Effector memory CD8-positive, alpha-beta T cell (primary cell): ENCODE measurements at regions not wholly inside any gene's neighbourhood (a gene's known extent, or its start where the extent isn't known, plus 50 kb on each side); places are given as distances from the start of the nearest gene placed in this dataset.

ENCODE experiments used
- ATAC-seq: fragments of 150-1000 bp; cut with Tn5 transposase; replicated peaks from 2 replicates; pipeline ENCODE4 v1.10.0; 2021; ENCODE audit warnings: mild to moderate bottlenecking, moderate library complexity
- DNase-seq, 3 experiments: peaks; one replicate each; pipeline ENCODE4 v3.0.0; 2021
- H3K27ac Mint-ChIP-seq, 2 donors: one replicate each; pipeline ENCODE4 v1.8.0; 2022; ENCODE audit warnings: mild to moderate bottlenecking in 2 of 2, mixed read lengths in 2 of 2, moderate library complexity in 2 of 2
- H3K27me3 Mint-ChIP-seq, 2 donors: one replicate each; pipeline ENCODE4 v1.8.0; 2022; ENCODE audit warnings: mixed read lengths in 2 of 2
- H3K36me3 Mint-ChIP-seq: one replicate; pipeline ENCODE4 v1.8.0; 2022; ENCODE audit warnings: mild to moderate bottlenecking, moderate library complexity, mixed read lengths; ENCODE audit not compliant: insufficient read depth
- H3K4me1 Mint-ChIP-seq, 2 donors: one replicate each; pipeline ENCODE4 v1.8.0; 2022; ENCODE audit warnings: low read depth in 2 of 2, mixed read lengths in 2 of 2
- H3K4me3 Mint-ChIP-seq, 2 donors: one replicate each; pipeline ENCODE4 v1.8.0; 2022; ENCODE audit warnings: mild to moderate bottlenecking in 2 of 2, mixed read lengths in 2 of 2, moderate library complexity in 2 of 2
- H3K9me3 Mint-ChIP-seq, 2 donors: one replicate each; pipeline ENCODE4 v1.8.0; 2022; ENCODE audit warnings: mixed read lengths in 2 of 2

GRCh38 chr18:76747676-76748075, 74.7 kb upstream of the ZNF236 start:
- Mint-ChIP-seq H3K9me3 (peaks cover 8 to 10% of the 10 kb centered on the region in 2 donors), H3K4me1 (no peaks in the 10 kb centered on the region), H3K4me3 (no peak overlapping the region), H3K27ac (no peak overlapping the region), H3K27me3 (peaks cover 14 to 23% of the 10 kb centered on the region in 2 donors), H3K36me3 (no peaks in the 10 kb centered on the region)
- DNase-seq (no peak), ATAC-seq (no peak)

- H3K4me3 Mint-ChIP-seq: no peak overlapping the region
- DNase-seq: no peak
- no peaks in the 10 kb centered on the region for H3K36me3 Mint-ChIP-seq
- H3K27ac Mint-ChIP-seq: no peak overlapping the region
- peaks cover 15 to 24% of the 10 kb centered on the region in 2 donors for H3K27me3 Mint-ChIP-seq
- peaks cover 0 to 5% of the 10 kb centered on the region in 2 donors for H3K9me3 Mint-ChIP-seq
- peaks cover 0 to 6% of the 10 kb centered on the region in 2 donors for H3K4me1 Mint-ChIP-seq
- ATAC-seq: no peak
Observed at GRCh38 chr18:76741346-76741745, 81.0 kb upstream of the ZNF236 start.

GRCh38 chr18:76736309-76736708, 86.0 kb upstream of the ZNF236 start:
- peaks cover 17 to 26% of the 10 kb centered on the region in 2 donors for H3K27me3 Mint-ChIP-seq
- no peaks in the 10 kb centered on the region for H3K36me3 Mint-ChIP-seq
- H3K27ac Mint-ChIP-seq: no peak overlapping the region
- DNase-seq (no peak), ATAC-seq (no peak)
- no peak overlapping the region for H3K4me3 Mint-ChIP-seq
- H3K4me1 Mint-ChIP-seq: peaks cover 0 to 9% of the 10 kb centered on the region in 2 donors
- peaks cover 0 to 5% of the 10 kb centered on the region in 2 donors for H3K9me3 Mint-ChIP-seq

DNA sequence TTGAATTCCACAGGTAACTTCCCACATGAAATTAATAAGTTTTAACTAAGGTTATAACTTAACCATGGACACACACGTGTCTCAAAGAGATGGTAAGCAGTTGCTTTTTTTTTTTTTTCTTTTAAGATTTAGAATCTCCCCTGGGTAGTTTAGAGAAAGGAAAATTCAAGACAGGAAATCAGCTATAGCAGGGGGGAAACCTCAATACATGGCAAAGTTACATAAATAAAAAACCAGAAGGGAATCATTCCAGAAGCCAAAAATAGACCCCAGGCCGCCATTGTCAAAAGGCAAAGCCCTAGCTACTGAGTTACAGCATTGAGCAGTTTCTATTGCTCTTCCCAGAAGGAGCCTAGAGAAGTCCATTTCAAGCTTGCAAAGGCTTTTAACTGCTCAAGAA, 91.5 kb upstream of the ZNF236 start:
- H3K27ac Mint-ChIP-seq: no peak overlapping the region
- no peak overlapping the region for H3K4me3 Mint-ChIP-seq
- ATAC-seq (no peak), DNase-seq (no peak)
- peaks cover 16 to 18% of the 10 kb centered on the region in 2 donors for H3K27me3 Mint-ChIP-seq
- H3K9me3 Mint-ChIP-seq: no peaks in the 10 kb centered on the region
- no peaks in the 10 kb centered on the region for H3K36me3 Mint-ChIP-seq
- H3K4me1 Mint-ChIP-seq: peaks cover 0 to 3% of the 10 kb centered on the region in 2 donors

GRCh38 chr18:76727589-76727988, 94.8 kb upstream of the ZNF236 start:
- no peaks in the 10 kb centered on the region for H3K9me3 Mint-ChIP-seq
- ATAC-seq: no peak
- peaks cover 12 to 17% of the 10 kb centered on the region in 2 donors for H3K4me1 Mint-ChIP-seq
- no peak overlapping the region for H3K27ac Mint-ChIP-seq
- no peaks in the 10 kb centered on the region for H3K36me3 Mint-ChIP-seq
- H3K4me3 Mint-ChIP-seq: no peak overlapping the region
- peaks cover 6 to 13% of the 10 kb centered on the region in 2 donors for H3K27me3 Mint-ChIP-seq
- no peak for DNase-seq

- Mint-ChIP-seq H3K27ac (no peak overlapping the region), H3K4me1 (peaks cover 33 to 37% of the 10 kb centered on the region in 2 donors), H3K9me3 (no peaks in the 10 kb centered on the region), H3K4me3 (no peak overlapping the region), H3K27me3 (no peaks in the 10 kb centered on the region), H3K36me3 (peaks cover 2% of the 10 kb centered on the region)
- ATAC-seq (no peak), DNase-seq (no peak)
Observed at GRCh38 chr18:76725445-76725844, 96.9 kb upstream of the ZNF236 start.

DNA sequence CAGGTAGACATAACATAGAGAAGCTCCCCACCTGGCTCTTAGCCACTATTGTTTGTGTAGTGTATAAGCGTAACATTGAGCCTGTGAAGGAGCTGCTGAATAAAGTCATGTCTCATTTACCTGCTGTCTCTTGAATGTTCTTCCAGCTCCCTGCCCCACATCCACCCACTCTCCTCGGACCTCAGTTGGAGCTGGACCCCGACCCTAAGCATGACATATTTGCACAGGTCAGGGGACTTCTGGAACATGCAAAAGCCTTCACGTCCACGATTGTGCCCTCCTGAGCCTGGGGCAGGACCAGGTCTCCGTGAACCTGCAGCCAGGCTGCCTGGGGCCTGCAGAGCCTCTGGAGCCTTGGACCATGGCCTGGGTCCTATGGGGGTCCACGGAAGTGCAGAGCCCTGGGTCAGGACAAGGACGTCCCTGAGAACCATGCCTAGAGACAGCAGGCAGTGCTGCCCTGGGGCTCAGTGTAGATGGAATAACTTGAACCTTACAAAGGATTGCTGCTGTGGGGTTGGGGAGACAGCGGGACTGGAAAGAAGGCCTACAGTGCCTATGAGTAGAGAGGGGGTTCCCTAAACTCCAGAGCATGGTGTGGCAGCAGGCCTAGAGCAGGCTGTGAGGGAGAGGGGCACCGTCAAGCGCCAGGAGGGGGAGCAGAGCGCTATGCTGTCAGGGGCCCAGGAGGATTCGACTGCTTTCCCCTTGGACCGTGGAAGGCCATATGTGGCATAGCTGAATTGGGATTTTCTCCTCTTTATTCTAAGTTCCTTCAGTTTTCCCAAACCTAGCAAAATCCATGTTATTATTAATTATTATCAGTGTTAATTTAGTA, 99.9 kb upstream of the ZNF236 start:
- no peaks in the 10 kb centered on the region for H3K27me3 Mint-ChIP-seq
- H3K27ac Mint-ChIP-seq: peak overlapping the region; percentile 67 to 72
- ATAC-seq (no peak), DNase-seq (no peak)
- H3K9me3 Mint-ChIP-seq: no peaks in the 10 kb centered on the region
- H3K36me3 Mint-ChIP-seq: peaks cover 2% of the 10 kb centered on the region
- H3K4me3 Mint-ChIP-seq: peak overlapping the region; percentile 61 to 72
- H3K4me1 Mint-ChIP-seq: peaks cover 39 to 40% of the 10 kb centered on the region in 2 donors

DNA sequence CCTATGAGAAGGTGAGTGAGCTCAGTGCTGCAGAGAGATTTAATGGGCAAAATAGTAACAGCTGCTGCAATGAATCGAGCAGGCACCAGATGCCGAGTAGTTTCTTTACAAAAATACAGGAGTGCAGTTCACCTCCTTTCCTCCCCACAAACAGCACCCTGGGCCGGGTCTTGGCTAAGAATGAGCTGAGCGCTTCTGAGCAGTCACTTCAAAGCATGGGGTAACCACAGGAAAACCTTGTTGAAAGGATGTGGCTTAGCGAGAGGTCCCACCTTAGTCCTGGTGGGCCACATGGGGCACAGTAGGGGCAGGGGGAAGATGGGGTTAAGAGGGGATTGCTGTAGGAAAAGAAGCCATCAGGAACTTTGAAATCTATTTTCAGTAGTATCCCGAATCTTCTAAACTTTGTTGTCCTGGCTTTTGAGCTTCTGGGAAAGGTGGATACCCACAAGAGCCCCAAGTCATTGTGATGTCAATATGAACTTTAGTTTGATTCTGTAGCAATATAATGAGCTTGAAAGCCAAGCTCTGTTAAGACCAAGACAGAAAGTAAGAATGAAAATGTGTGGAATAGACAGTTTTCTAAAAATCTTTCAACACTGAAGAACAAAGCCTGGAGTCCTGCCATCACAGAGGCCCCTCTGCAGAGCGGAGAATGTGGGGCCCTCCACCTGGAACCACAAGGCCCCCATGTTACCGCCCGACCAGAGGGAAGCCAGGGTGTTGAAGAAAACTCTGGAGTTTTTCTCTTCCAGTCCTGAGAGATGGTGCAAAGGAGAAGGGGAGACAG, 101.0 kb upstream of the ZNF236 start:
- Mint-ChIP-seq H3K27ac (peak overlapping the region; percentile 67 to 84), H3K4me3 (peak overlapping the region; percentile 61 to 72), H3K4me1 (peaks cover 39 to 40% of the 10 kb centered on the region in 2 donors), H3K9me3 (no peaks in the 10 kb centered on the region), H3K27me3 (no peaks in the 10 kb centered on the region), H3K36me3 (peaks cover 2% of the 10 kb centered on the region)
- DNase-seq: peak; percentile 58 to 72 (median 64)
- peak; percentile 97 for ATAC-seq

GRCh38 chr18:76720683-76721082, 101.7 kb upstream of the ZNF236 start:
- H3K9me3 Mint-ChIP-seq: no peaks in the 10 kb centered on the region
- H3K36me3 Mint-ChIP-seq: peaks cover 2% of the 10 kb centered on the region
- ATAC-seq (peak; percentile 7), DNase-seq (no peak)
- H3K4me1 Mint-ChIP-seq: peaks cover 39 to 40% of the 10 kb centered on the region in 2 donors
- H3K27me3 Mint-ChIP-seq: no peaks in the 10 kb centered on the region
- peak overlapping the region; percentile 61 to 72 for H3K4me3 Mint-ChIP-seq
- H3K27ac Mint-ChIP-seq: peak overlapping the region; percentile 67 to 84

DNA sequence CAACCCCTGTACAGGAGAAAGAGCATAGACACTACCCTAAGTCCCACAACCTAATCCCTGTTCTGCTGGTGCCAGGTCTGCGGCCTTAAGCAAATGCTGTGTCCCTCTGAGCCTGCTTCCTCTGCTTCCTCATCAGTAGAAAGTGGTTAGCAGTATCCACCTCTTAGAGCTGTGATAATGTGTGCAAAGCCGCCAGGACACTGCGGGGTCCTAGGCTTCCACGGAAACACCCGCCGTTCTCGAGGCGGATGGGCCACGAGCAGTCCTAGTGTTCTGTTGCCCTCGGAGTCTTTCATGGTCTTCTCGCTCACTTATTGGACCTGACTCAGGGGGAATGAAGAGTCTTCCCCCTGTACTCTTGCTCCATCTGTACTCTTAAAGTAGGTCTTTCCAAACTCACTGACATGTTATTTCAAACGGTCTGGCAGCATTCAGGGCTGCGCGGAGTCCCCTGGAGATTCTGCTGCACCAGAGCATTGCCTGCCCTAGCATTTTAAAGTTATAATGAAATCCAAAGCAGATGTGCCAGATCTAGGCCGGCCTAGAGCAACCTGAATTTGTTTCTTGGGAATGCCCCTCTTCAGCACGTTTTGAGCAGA, 107.2 kb upstream of the ZNF236 start:
- no peaks in the 10 kb centered on the region for H3K9me3 Mint-ChIP-seq
- H3K36me3 Mint-ChIP-seq: no peaks in the 10 kb centered on the region
- no peaks in the 10 kb centered on the region for H3K27me3 Mint-ChIP-seq
- no peak for DNase-seq
- ATAC-seq: no peak
- peaks cover 0 to 3% of the 10 kb centered on the region in 2 donors for H3K4me1 Mint-ChIP-seq
- H3K4me3 Mint-ChIP-seq: no peak overlapping the region
- H3K27ac Mint-ChIP-seq: no peak overlapping the region

GRCh38 chr18:76713432-76713831, 108.9 kb upstream of the ZNF236 start:
- Mint-ChIP-seq H3K9me3 (no peaks in the 10 kb centered on the region), H3K27me3 (no peaks in the 10 kb centered on the region), H3K4me1 (peaks cover 4% of the 10 kb centered on the region in 2 donors), H3K36me3 (no peaks in the 10 kb centered on the region), H3K4me3 (no peak overlapping the region), H3K27ac (no peak overlapping the region)
- no peak for ATAC-seq
- no peak for DNase-seq

- H3K36me3 Mint-ChIP-seq: no peaks in the 10 kb centered on the region
- no peak overlapping the region for H3K27ac Mint-ChIP-seq
- H3K4me1 Mint-ChIP-seq: peaks cover 4% of the 10 kb centered on the region in 2 donors
- no peak overlapping the region for H3K4me3 Mint-ChIP-seq
- no peak for DNase-seq
- no peaks in the 10 kb centered on the region for H3K9me3 Mint-ChIP-seq
- H3K27me3 Mint-ChIP-seq: no peaks in the 10 kb centered on the region
- ATAC-seq: no peak
Observed at GRCh38 chr18:76712511-76713140, 109.7 kb upstream of the ZNF236 start.
